OCI-LY3 (cell line): ENCODE measurements at regions not wholly inside any gene's neighbourhood (a gene's known extent, or its start where the extent isn't known, plus 50 kb on each side); places are given as distances from the start of the nearest gene placed in this dataset.

Experiments used
- EZH2phosphoT487 ChIP-seq: fragments of 200-600 bp; shearing (Covaris generic); IDR thresholded peaks from 2 replicates; pipeline ENCODE4 v1.6.1; 2018; ENCODE audit warnings: antibody characterized with exemption, mixed run types, low read depth
- TF ChIP-seq, protein P1 (sequence below): fragments of 200-600, 300-600 bp; sonication (generic); IDR thresholded peaks from 2 replicates; pipeline ENCODE4 v1.5.1; 2014; ENCODE audit warnings: antibody characterized with exemption, low read length, low read depth

DNA sequence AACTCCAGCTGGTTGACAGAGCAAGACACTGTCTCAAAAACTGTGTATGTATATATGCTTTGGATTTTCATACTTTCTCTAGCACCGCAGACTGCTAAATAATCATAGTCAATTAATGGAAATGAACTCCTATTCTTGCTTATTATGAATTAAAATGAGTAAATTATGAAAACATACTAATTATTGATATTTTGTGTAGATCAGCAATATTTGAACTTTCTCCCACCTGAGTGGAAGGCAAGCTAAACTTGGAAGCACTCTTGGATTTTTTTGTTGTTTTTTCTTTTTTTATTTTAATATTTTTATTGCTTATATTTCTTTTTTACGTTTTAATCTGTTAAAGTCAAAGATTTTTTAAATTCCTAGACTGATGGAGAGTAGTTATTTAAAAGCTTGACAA lies 201.7 kb downstream of the CDRT15L2 start:
- TF ChIP-seq, protein P1, sequence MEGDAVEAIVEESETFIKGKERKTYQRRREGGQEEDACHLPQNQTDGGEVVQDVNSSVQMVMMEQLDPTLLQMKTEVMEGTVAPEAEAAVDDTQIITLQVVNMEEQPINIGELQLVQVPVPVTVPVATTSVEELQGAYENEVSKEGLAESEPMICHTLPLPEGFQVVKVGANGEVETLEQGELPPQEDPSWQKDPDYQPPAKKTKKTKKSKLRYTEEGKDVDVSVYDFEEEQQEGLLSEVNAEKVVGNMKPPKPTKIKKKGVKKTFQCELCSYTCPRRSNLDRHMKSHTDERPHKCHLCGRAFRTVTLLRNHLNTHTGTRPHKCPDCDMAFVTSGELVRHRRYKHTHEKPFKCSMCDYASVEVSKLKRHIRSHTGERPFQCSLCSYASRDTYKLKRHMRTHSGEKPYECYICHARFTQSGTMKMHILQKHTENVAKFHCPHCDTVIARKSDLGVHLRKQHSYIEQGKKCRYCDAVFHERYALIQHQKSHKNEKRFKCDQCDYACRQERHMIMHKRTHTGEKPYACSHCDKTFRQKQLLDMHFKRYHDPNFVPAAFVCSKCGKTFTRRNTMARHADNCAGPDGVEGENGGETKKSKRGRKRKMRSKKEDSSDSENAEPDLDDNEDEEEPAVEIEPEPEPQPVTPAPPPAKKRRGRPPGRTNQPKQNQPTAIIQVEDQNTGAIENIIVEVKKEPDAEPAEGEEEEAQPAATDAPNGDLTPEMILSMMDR, result no peak
- TF ChIP-seq EZH2phosphoT487, result no peak
